Umbilical cord (tissue), 1 donor: ENCODE measurements at regions not wholly inside any gene's neighbourhood (a gene's known extent, or its start where the extent isn't known, plus 50 kb on each side); places are given as distances from the start of the nearest gene placed in this dataset.
"Not testable (repeated sequence)": the region's sequence is repeated elsewhere in the genome, so short reads cannot be mapped to it uniquely, and the experiment has no call there.

Experiments used
- DNase-seq: peaks from one replicate; pipeline ENCODE4 v3.0.0-alpha.2; 2015; ENCODE audit warnings: low spot score

GRCh38 chr20:12453711-12454110 is 536.0 kb downstream of the BTBD3 start:
- no peak for DNase-seq

- no peak for DNase-seq
These were observed 537.5 kb downstream of the BTBD3 start for GRCh38 chr20:12455148-12455547.

GRCh38 chr20:12458241-12458640 is 540.5 kb downstream of the BTBD3 start:
- no peak for DNase-seq

- DNase-seq = no peak
These were observed 544.7 kb upstream of the SPTLC3 start for GRCh38 chr20:12464036-12464435.

- no peak for DNase-seq
These were observed 541.9 kb upstream of the SPTLC3 start for GRCh38 chr20:12466915-12467314.

GRCh38 chr20:12467758-12468157 is 541.0 kb upstream of the SPTLC3 start:
- no peak for DNase-seq

- peak; percentile 18 for DNase-seq
These were observed 526.1 kb upstream of the SPTLC3 start for GRCh38 chr20:12482661-12483060.

GRCh38 chr20:12502443-12502842 is 506.3 kb upstream of the SPTLC3 start:
- DNase-seq = no peak

GRCh38 chr20:12504779-12505178 is 504.0 kb upstream of the SPTLC3 start:
- DNase-seq = peak; percentile 70

GRCh38 chr20:12511499-12511898 is 497.3 kb upstream of the SPTLC3 start:
- DNase-seq = no peak

- DNase-seq = no peak
These were observed 496.0 kb upstream of the SPTLC3 start for GRCh38 chr20:12512755-12513154.

- DNase-seq = no peak
These were observed 480.7 kb upstream of the SPTLC3 start for GRCh38 chr20:12528104-12528503.

- no peak for DNase-seq
These were observed 480.2 kb upstream of the SPTLC3 start for GRCh38 chr20:12528591-12529041.

GRCh38 chr20:12531626-12532025 is 477.1 kb upstream of the SPTLC3 start:
- DNase-seq = no peak

- no peak for DNase-seq
These were observed 473.5 kb upstream of the SPTLC3 start for GRCh38 chr20:12535316-12535715.

- DNase-seq = no peak
These were observed 473.0 kb upstream of the SPTLC3 start for GRCh38 chr20:12535770-12536169.

- no peak for DNase-seq
These were observed 454.3 kb upstream of the SPTLC3 start for GRCh38 chr20:12554426-12554825.

GRCh38 chr20:12555369-12555768 is 453.4 kb upstream of the SPTLC3 start:
- DNase-seq = no peak

- DNase-seq = not testable (repeated sequence)
These were observed 452.9 kb upstream of the SPTLC3 start for GRCh38 chr20:12555849-12556248.

- DNase-seq = no peak
These were observed 451.5 kb upstream of the SPTLC3 start for GRCh38 chr20:12557224-12557623.

- peak; percentile 22 for DNase-seq
These were observed 443.8 kb upstream of the SPTLC3 start for GRCh38 chr20:12564979-12565378.

- no peak for DNase-seq
These were observed 442.2 kb upstream of the SPTLC3 start for GRCh38 chr20:12566596-12566995.

GRCh38 chr20:12570371-12570770 is 438.4 kb upstream of the SPTLC3 start:
- DNase-seq = peak; percentile 28

- DNase-seq = no peak
These were observed 435.3 kb upstream of the SPTLC3 start for GRCh38 chr20:12573442-12573841.
